H1 (cell line): ENCODE measurements at regions not wholly inside any gene's neighbourhood (a gene's known extent, or its start where the extent isn't known, plus 50 kb on each side); places are given as distances from the start of the nearest gene placed in this dataset.

ENCODE experiments used
- CTCF ChIA-PET: fragments of 300-600 bp; sonication (Branson Sonifier 250); formaldehyde crosslinking; loops from one replicate; lab custom pipeline; 2021; ENCODE audit not compliant: partially characterized antibody; lab: Charles Lee
- POLR2A ChIA-PET: fragments of 300-600 bp; sonication (Branson Sonifier 250); formaldehyde crosslinking; loops from one replicate; lab custom pipeline; 2021; ENCODE audit warnings: inconsistent platforms; ENCODE audit not compliant: partially characterized antibody; lab: Charles Lee
- DNase-seq, 2 experiments: peaks; one replicate each; pipeline versions ENCODE4 v3.0.0 to v3.0.0-alpha.2; 2010 to 2022; ENCODE audit warnings: low spot score in 2 of 2, low read depth in 1 of 2, mixed read lengths in 1 of 2
- FAIRE-seq: peaks from 2 replicates; lab custom pipeline; 2011; peaks lifted over from hg19 to GRCh38; lab: Jason Lieb, UNC
- H2AFZ ChIP-seq: 2 replicates; pipeline ENCODE4 v1.8.1; 2012; ENCODE audit warnings: low read length, inconsistent platforms
- H2AK5ac ChIP-seq: 2 replicates; pipeline ENCODE4 v1.6.1; 2013; ENCODE audit warnings: low read depth, low read length
- H2BK120ac ChIP-seq: replicated peaks from 2 replicates; pipeline ENCODE3; 2013; ENCODE audit warnings: low read depth, low read length, inconsistent platforms
- H2BK12ac ChIP-seq: 2 replicates; pipeline ENCODE4 v1.6.1; 2013; ENCODE audit warnings: low read depth, low read length
- H2BK15ac ChIP-seq: 2 replicates; pipeline ENCODE4 v1.6.1; 2013; ENCODE audit warnings: low read length
- H2BK20ac ChIP-seq: 2 replicates; pipeline ENCODE4 v1.6.1; 2013; ENCODE audit warnings: low read length
- H2BK5ac ChIP-seq: 2 replicates; pipeline ENCODE4 v1.6.1; 2013; ENCODE audit warnings: low read depth, low read length
- H3K14ac ChIP-seq: 2 replicates; pipeline ENCODE4 v1.6.1; 2013; ENCODE audit warnings: inconsistent platforms; ENCODE audit not compliant: insufficient read length
- H3K18ac ChIP-seq: 2 replicates; pipeline ENCODE4 v1.6.1; 2013; ENCODE audit warnings: low read length; ENCODE audit errors: extremely low read depth
- H3K23ac ChIP-seq: 2 replicates; pipeline ENCODE4 v1.6.1; 2013; ENCODE audit warnings: inconsistent platforms; ENCODE audit not compliant: insufficient read length
- H3K23me2 ChIP-seq: 2 replicates; pipeline ENCODE4 v1.6.1; 2013; ENCODE audit warnings: low read depth, low read length
- H3K27ac ChIP-seq: 2 replicates; pipeline ENCODE4 v1.6.1; 2011; ENCODE audit warnings: low read depth, low read length, inconsistent platforms
- H3K27me3 ChIP-seq, 4 experiments: replicated peaks in 1 of 4; 1 replicate in 1 of 4; 2 replicates in 3 of 4; pipeline versions ENCODE4 v1.6.1 to v1.8.1; 2011 to 2013; ENCODE audit warnings: low read length in 3 of 4, mild to moderate bottlenecking in 3 of 4, inconsistent platforms in 2 of 4, mixed read lengths in 2 of 4, moderate library complexity in 1 of 4; ENCODE audit not compliant: control insufficient read depth in 3 of 4, insufficient read depth in 3 of 4; ENCODE audit errors: extremely low read depth in 1 of 4
- H3K36me3 ChIP-seq, 4 experiments: 2 replicates each; pipeline versions ENCODE4 v1.6.1 to v1.8.1; 2011 to 2013; ENCODE audit warnings: mild to moderate bottlenecking in 4 of 4, low read length in 3 of 4, moderate library complexity in 2 of 4, control low read depth in 1 of 4, inconsistent platforms in 1 of 4; ENCODE audit not compliant: insufficient read depth in 4 of 4, control insufficient read depth in 2 of 4
- H3K4ac ChIP-seq: replicated peaks from 2 replicates; pipeline ENCODE3; 2013; ENCODE audit warnings: low read length, low read depth, mixed read lengths, inconsistent platforms; ENCODE audit not compliant: insufficient read length
- H3K4me1 ChIP-seq, 4 experiments: replicated peaks in 1 of 4; 1 replicate in 1 of 4; 2 replicates in 3 of 4; pipeline versions ENCODE4 v1.6.1 to v1.8.1; 2011 to 2013; ENCODE audit warnings: low read length in 3 of 4, inconsistent platforms in 2 of 4, mixed read lengths in 1 of 4; ENCODE audit not compliant: insufficient read depth in 4 of 4, control insufficient read depth in 3 of 4
- H3K4me2 ChIP-seq, 2 experiments: 2 replicates each; pipeline versions ENCODE4 v1.6.1 to v1.8.1; 2011 to 2013; ENCODE audit warnings: low read depth in 2 of 2, low read length in 2 of 2, control low read depth in 1 of 2, inconsistent platforms in 1 of 2, mild to moderate bottlenecking in 1 of 2; ENCODE audit not compliant: insufficient read depth in 1 of 2
- H3K4me3 ChIP-seq, 4 experiments: fragments of 200-600, 300-600 bp in 1 of 4; sonication (generic), shearing (Covaris generic), sonication (Bioruptor Twin) in 1 of 4; 2 replicates each; pipeline versions ENCODE4 v1.5.1 to v1.8.1; 2011 to 2016; ENCODE audit warnings: low read length in 4 of 4, low read depth in 3 of 4, control low read depth in 2 of 4, inconsistent platforms in 2 of 4, mild to moderate bottlenecking in 2 of 4, mixed read lengths in 1 of 4, moderate library complexity in 1 of 4; ENCODE audit not compliant: insufficient read depth in 2 of 4; ENCODE audit errors: extremely low read depth in 1 of 4
- H3K56ac ChIP-seq: replicated peaks from 2 replicates; pipeline ENCODE3; 2013; ENCODE audit warnings: low read depth, mild to moderate bottlenecking, mixed read lengths, low read length, inconsistent platforms; ENCODE audit not compliant: insufficient read length
- H3K79me1 ChIP-seq: 2 replicates; pipeline ENCODE4 v1.6.1; 2013; ENCODE audit warnings: low read depth, low read length, control low read depth
- H3K79me2 ChIP-seq, 2 experiments: 2 replicates each; pipeline versions ENCODE4 v1.6.1 to v1.8.1; 2012 to 2013; ENCODE audit warnings: low read length in 2 of 2, mild to moderate bottlenecking in 2 of 2, inconsistent platforms in 1 of 2; ENCODE audit not compliant: insufficient read depth in 2 of 2, control insufficient read depth in 1 of 2
- H3K9ac ChIP-seq, 4 experiments: replicated peaks in 1 of 4; 1 replicate in 1 of 4; 2 replicates in 3 of 4; pipeline versions ENCODE4 v1.6.1 to v1.8.1; 2011 to 2013; ENCODE audit warnings: low read depth in 3 of 4, low read length in 3 of 4, control low read depth in 2 of 4, mild to moderate bottlenecking in 2 of 4, moderate library complexity in 2 of 4, inconsistent platforms in 1 of 4; ENCODE audit errors: extremely low read depth in 1 of 4
- H3K9me3 ChIP-seq, 2 experiments: 2 replicates each; pipeline versions ENCODE4 v1.6.1 to v1.8.1; 2012 to 2013; ENCODE audit warnings: mild to moderate bottlenecking in 2 of 2, moderate library complexity in 2 of 2, control low read depth in 1 of 2, inconsistent platforms in 1 of 2, low read depth in 1 of 2, low read length in 1 of 2, mixed read lengths in 1 of 2; ENCODE audit not compliant: insufficient read depth in 2 of 2
- H4K20me1 ChIP-seq, 2 experiments: replicated peaks in 1 of 2; 2 replicates each; pipeline versions ENCODE3 to v1.8.1; 2011 to 2013; ENCODE audit warnings: inconsistent platforms in 2 of 2, low read length in 2 of 2, mild to moderate bottlenecking in 1 of 2; ENCODE audit not compliant: insufficient read depth in 2 of 2, control insufficient read depth in 1 of 2
- H4K5ac ChIP-seq: 2 replicates; pipeline ENCODE4 v1.6.1; 2013; ENCODE audit warnings: low read length, low read depth, mixed read lengths, inconsistent platforms; ENCODE audit not compliant: insufficient read length
- H4K8ac ChIP-seq: 2 replicates; pipeline ENCODE4 v1.8.0; 2013; ENCODE audit warnings: mild to moderate bottlenecking, moderate library complexity, low read length, inconsistent platforms; ENCODE audit not compliant: insufficient read depth; ENCODE audit errors: extremely low read depth
- H4K91ac ChIP-seq: replicated peaks from 2 replicates; pipeline ENCODE3; 2013; ENCODE audit warnings: low read length, mixed read lengths, inconsistent platforms; ENCODE audit not compliant: insufficient read length
- ATF3 ChIP-seq: IDR thresholded peaks from 2 replicates; pipeline ENCODE4 v1.6.1; 2011; ENCODE audit warnings: low read depth, mild to moderate bottlenecking, low read length; ENCODE audit not compliant: insufficient read depth
- CEBPB ChIP-seq: IDR thresholded peaks from 2 replicates; pipeline ENCODE4 v1.6.1; 2012; ENCODE audit warnings: low read depth, low read length
- CHD1 ChIP-seq: IDR thresholded peaks from 2 replicates; pipeline ENCODE4 v1.6.1; 2012; ENCODE audit warnings: low read depth, low read length, improper control_type of control experiment
- CTBP2 ChIP-seq: IDR thresholded peaks from 2 replicates; pipeline ENCODE4 v1.7.0; 2011; ENCODE audit warnings: borderline replicate concordance, mild to moderate bottlenecking, moderate library complexity, mixed read lengths, low read length; ENCODE audit not compliant: insufficient read depth, insufficient read length
- GABPA ChIP-seq: IDR thresholded peaks from 2 replicates; pipeline ENCODE4 v1.6.1; 2011; ENCODE audit warnings: mild to moderate bottlenecking, low read length, moderate library complexity, borderline replicate concordance; ENCODE audit not compliant: insufficient read depth
- GTF2F1 ChIP-seq: IDR thresholded peaks from 2 replicates; pipeline ENCODE4 v1.6.1; 2012; ENCODE audit warnings: low read depth, low read length, improper control_type of control experiment, borderline replicate concordance
- PHF8 ChIP-seq: fragments of 200-600 bp; sonication (generic); conservative IDR thresholded peaks from 2 replicates; pipeline ENCODE4 v1.7.1; 2012; ENCODE audit warnings: low read depth, mild to moderate bottlenecking, inconsistent platforms, low read length, moderate library complexity
- RNF2 ChIP-seq: fragments of 200-900, 300-1000 bp; sonication (generic); IDR thresholded peaks from 2 replicates; pipeline ENCODE4 v1.7.1; 2016; ENCODE audit warnings: borderline replicate concordance, low read depth, mild to moderate bottlenecking, antibody characterized with exemption, low read length; ENCODE audit not compliant: poor library complexity, severe bottlenecking; ENCODE audit errors: missing control alignments
- SIN3A ChIP-seq, 2 experiments: IDR thresholded peaks in 1 of 2; conservative IDR thresholded peaks in 1 of 2; 2 replicates each; pipeline ENCODE4 v1.6.1; 2011 to 2012; ENCODE audit warnings: low read length in 2 of 2, improper control_type of control experiment in 1 of 2, low read depth in 1 of 2, mild to moderate bottlenecking in 1 of 2
- SIRT6 ChIP-seq: IDR thresholded peaks from one replicate; pipeline ENCODE4 v1.7.1; 2012; ENCODE audit warnings: low read length, inconsistent platforms
- TAF1 ChIP-seq: IDR thresholded peaks from 2 replicates; pipeline ENCODE4 v1.6.1; 2011; ENCODE audit warnings: mild to moderate bottlenecking, low read depth, low read length
- ZNF274 ChIP-seq: IDR thresholded peaks from 2 replicates; pipeline ENCODE4 v1.7.0; 2012; ENCODE audit warnings: low read length, borderline replicate concordance; ENCODE audit errors: extremely low read depth
- WGBS, 2 experiments: shearing (Covaris generic) in 1 of 2; methylation state at CpG; one replicate each; pipeline versions ENCODE4 v1.1.6 to v1.1.7; 2013 to 2015; ENCODE audit warnings: low lambda C conversion rate in 2 of 2, mixed read lengths in 2 of 2, inconsistent platforms in 1 of 2, low coverage in 1 of 2, missing lambda C conversion rate in 1 of 2; ENCODE audit not compliant: insufficient replicate concordance in 2 of 2, insufficient coverage in 1 of 2, insufficient read length in 1 of 2; ENCODE audit errors: extremely low coverage in 1 of 2, missing lambda C conversion rate in 1 of 2; 5-methylcytosine and 5-hydroxymethylcytosine counted together

GRCh38 chr10:56653289-56653688, 292.2 kb upstream of the ZWINT start:
- POLR2A ChIA-PET = no interaction called here
- Histone ChIP-seq H2BK120ac (no peak overlapping the region), H2BK15ac (no peak overlapping the region), H3K14ac (no peak overlapping the region), H3K4me2 (no peak overlapping the region), H4K20me1 (no peaks in the 10 kb centered on the region), H3K23me2 (no peaks in the 10 kb centered on the region), H4K8ac (no peak overlapping the region), H3K23ac (no peak overlapping the region), H3K4me1 (no peaks in the 10 kb centered on the region), H3K56ac (no peak overlapping the region), H2AFZ (no peak overlapping the region), H4K91ac (no peak overlapping the region), H3K79me1 (no peaks in the 10 kb centered on the region), H3K9ac (no peak overlapping the region), H3K18ac (no peak overlapping the region), H2BK5ac (no peak overlapping the region), H3K4me3 (no peak overlapping the region), H3K36me3 (no peaks in the 10 kb centered on the region), H3K4ac (no peak overlapping the region), H3K27ac (no peak overlapping the region), H4K5ac (no peak overlapping the region), H3K79me2 (no peaks in the 10 kb centered on the region), H3K27me3 (no peaks in the 10 kb centered on the region), H3K9me3 (no peaks in the 10 kb centered on the region; a peak in 1 of 4 replicates), H2BK12ac (no peak overlapping the region), H2AK5ac (no peak overlapping the region), H2BK20ac (no peak overlapping the region)
- FAIRE-seq = no peak
- CTCF ChIA-PET = no interaction called here
- no peak for DNase-seq
- WGBS, 2 experiments = 100% methylated on average over 1 of the region's 1 CpG; no CpG with 5 or more reads in 1 of the 2 experiments
- TF ChIP-seq GTF2F1 (no peak), TAF1 (no peak), ATF3 (no peak), CHD1 (no peak), CTBP2 (no peak), SIRT6 (no peak), ZNF274 (no peak), RNF2 (no peak), PHF8 (no peak), CEBPB (no peak), GABPA (no peak), SIN3A (conservative IDR thresholded peaks at IDR 0.05 in 1 of 2, IDR thresholded peaks at IDR 0.05 in 1 of 2; ENCODE audit: low read depth in 1 of 2, low read length in 2 of 2) (no peak)
